Colon (tissue), 2 donors: ENCODE measurements at regions not wholly inside any gene's neighbourhood (a gene's known extent, or its start where the extent isn't known, plus 50 kb on each side); places are given as distances from the start of the nearest gene placed in this dataset.

Experiments
- FAIRE-seq: peaks from 2 replicates; lab custom pipeline; 2012; peaks lifted over from hg19 to GRCh38; lab: Jason Lieb, UNC
- donor health status: control.
- donor health status: control.

GRCh38 chr1:94643819-94644218 is 102.3 kb upstream of the F3 start:
- no peak for FAIRE-seq

- no peak for FAIRE-seq
Measured at GRCh38 chr1:94642617-94643321, 101.2 kb upstream of the F3 start.

- FAIRE-seq, result no peak
Measured at GRCh38 chr1:94641990-94642389, 100.4 kb upstream of the F3 start.

GRCh38 chr1:94640125-94640524 is 98.6 kb upstream of the F3 start:
- FAIRE-seq, result no peak

GRCh38 chr1:94637121-94637520 is 95.6 kb upstream of the F3 start:
- no peak for FAIRE-seq

- no peak for FAIRE-seq
Measured at GRCh38 chr1:94636624-94637023, 95.1 kb upstream of the F3 start.

- FAIRE-seq, result no peak
Measured at GRCh38 chr1:94636100-94636499, 94.5 kb upstream of the F3 start.

GRCh38 chr1:94634977-94635416 is 93.4 kb upstream of the F3 start:
- no peak for FAIRE-seq

- FAIRE-seq, result no peak
Measured at GRCh38 chr1:94633051-94633450, 91.5 kb upstream of the F3 start.

GRCh38 chr1:94629259-94630181 is 88.0 kb upstream of the F3 start:
- no peak for FAIRE-seq

- no peak for FAIRE-seq
Measured at GRCh38 chr1:94628499-94628843, 86.9 kb upstream of the F3 start.

GRCh38 chr1:94627771-94628498 is 86.4 kb upstream of the F3 start:
- FAIRE-seq, result no peak

GRCh38 chr1:94624203-94624602 is 82.6 kb upstream of the F3 start:
- FAIRE-seq, result no peak

- no peak for FAIRE-seq
Measured at GRCh38 chr1:94623560-94624148, 82.1 kb upstream of the F3 start.

GRCh38 chr1:94622757-94623156 is 81.2 kb upstream of the F3 start:
- no peak for FAIRE-seq

- FAIRE-seq, result no peak
Measured at GRCh38 chr1:94621802-94622201, 80.2 kb upstream of the F3 start.

GRCh38 chr1:94621395-94621794 is 79.8 kb upstream of the F3 start:
- no peak for FAIRE-seq

GRCh38 chr1:94620345-94621031 is 78.9 kb upstream of the F3 start:
- no peak for FAIRE-seq

GRCh38 chr1:94619731-94620130 is 78.2 kb upstream of the F3 start:
- no peak for FAIRE-seq

GRCh38 chr1:94617957-94618739 is 76.6 kb upstream of the F3 start:
- FAIRE-seq, result no peak
